GM21737 (cell line): ENCODE measurements at regions not wholly inside any gene's neighbourhood (a gene's known extent, or its start where the extent isn't known, plus 50 kb on each side); places are given as distances from the start of the nearest gene placed in this dataset.
A peak's percentile ranks its signal among the peaks of the same experiment; 100 is the strongest.

Source experiments
- ATAC-seq: cut with Tn5 transposase; IDR thresholded peaks from one replicate; pipeline ENCODE4 v1.9.1; 2021; ENCODE audit warnings: mild to moderate bottlenecking, moderate library complexity; ENCODE audit not compliant: unreplicated experiment

- no peak for ATAC-seq
Measured at GRCh38 chr11:8340296-8340695, 76.6 kb upstream of the LMO1 start.

- no peak for ATAC-seq
Measured at GRCh38 chr11:8339592-8340022, 75.9 kb upstream of the LMO1 start.

GRCh38 chr11:8338138-8338537 lies 74.5 kb upstream of the LMO1 start:
- ATAC-seq, result no peak

- ATAC-seq, result no peak
Measured at GRCh38 chr11:8337130-8337795, 73.6 kb upstream of the LMO1 start.

- no peak for ATAC-seq
Measured at GRCh38 chr11:8336356-8337129, 72.9 kb upstream of the LMO1 start.

GRCh38 chr11:8335683-8336082 lies 72.0 kb upstream of the LMO1 start:
- no peak for ATAC-seq

GRCh38 chr11:8335186-8335585 lies 71.5 kb upstream of the LMO1 start:
- no peak for ATAC-seq

GRCh38 chr11:8333811-8334401 lies 70.2 kb upstream of the LMO1 start:
- no peak for ATAC-seq

GRCh38 chr11:8333376-8333775 lies 69.7 kb upstream of the LMO1 start:
- ATAC-seq, result no peak

GRCh38 chr11:8332891-8333290 lies 69.2 kb upstream of the LMO1 start:
- ATAC-seq, result no peak

GRCh38 chr11:8332196-8332595 lies 68.5 kb upstream of the LMO1 start:
- no peak for ATAC-seq

- no peak for ATAC-seq
Measured at GRCh38 chr11:8331767-8332166, 68.1 kb upstream of the LMO1 start.

- ATAC-seq, result no peak
Measured at GRCh38 chr11:8330896-8331295, 67.2 kb upstream of the LMO1 start.

- no peak for ATAC-seq
Measured at GRCh38 chr11:8330404-8330803, 66.7 kb upstream of the LMO1 start.

GRCh38 chr11:8329847-8330361 lies 66.2 kb upstream of the LMO1 start:
- ATAC-seq, result no peak

- no peak for ATAC-seq
Measured at GRCh38 chr11:8329336-8329735, 65.7 kb upstream of the LMO1 start.

GRCh38 chr11:8328848-8329330 lies 65.2 kb upstream of the LMO1 start:
- ATAC-seq, result peak; percentile 55

- ATAC-seq, result no peak
Measured at GRCh38 chr11:8328231-8328794, 64.6 kb upstream of the LMO1 start.

- ATAC-seq, result peak; percentile 67
Measured at GRCh38 chr11:8327761-8328192, 64.1 kb upstream of the LMO1 start.

GRCh38 chr11:8326337-8326736 lies 62.7 kb upstream of the LMO1 start:
- ATAC-seq, result no peak

GRCh38 chr11:8325591-8326304 lies 62.1 kb upstream of the LMO1 start:
- ATAC-seq, result no peak
